Neural cell (in vitro differentiated cells): ENCODE measurements at regions not wholly inside any gene's neighbourhood (a gene's known extent, or its start where the extent isn't known, plus 50 kb on each side); places are given as distances from the start of the nearest gene placed in this dataset.

Experiments used
- CTCF ChIP-seq: fragments of 450-650 bp; IDR thresholded peaks from 2 replicates; pipeline ENCODE4 v1.5.1; 2014; ENCODE audit warnings: antibody characterized with exemption, mild to moderate bottlenecking, moderate library complexity; ENCODE audit not compliant: poor library complexity, severe bottlenecking
- EZH2 ChIP-seq: fragments of 200-600, 300-800 bp; shearing (Covaris generic), sonication (generic); IDR thresholded peaks from 2 replicates; pipeline ENCODE4 v1.6.1; 2014; ENCODE audit warnings: antibody characterized with exemption, low read length, borderline replicate concordance, mild to moderate bottlenecking; ENCODE audit not compliant: insufficient read depth, poor library complexity, severe bottlenecking
- MXI1 ChIP-seq: fragments of 450-650 bp; conservative IDR thresholded peaks from 2 replicates; pipeline ENCODE4 v1.6.1; 2014; ENCODE audit warnings: antibody characterized with exemption, mild to moderate bottlenecking; ENCODE audit not compliant: poor library complexity, severe bottlenecking
- POLR2AphosphoS5 ChIP-seq: IDR thresholded peaks from 2 replicates; pipeline ENCODE4 v1.6.1; 2012
- REST ChIP-seq: IDR thresholded peaks from 2 replicates; pipeline ENCODE4 v1.6.1; 2012; ENCODE audit warnings: borderline replicate concordance
- SMC3 ChIP-seq: fragments of 450-650 bp; conservative IDR thresholded peaks from 2 replicates; pipeline ENCODE4 v1.6.1; 2014; ENCODE audit warnings: antibody characterized with exemption, mild to moderate bottlenecking, moderate library complexity; ENCODE audit not compliant: poor library complexity

GRCh38 chr6:132131758-132132157 is 180.6 kb upstream of the CCN2 start:
- TF ChIP-seq POLR2AphosphoS5 (no peak), CTCF (no peak), MXI1 (no peak), SMC3 (no peak), EZH2 (no peak), REST (no peak)
